Bronchial epithelial cell (primary cell): ENCODE measurements at regions not wholly inside any gene's neighbourhood (a gene's known extent, or its start where the extent isn't known, plus 50 kb on each side); places are given as distances from the start of the nearest gene placed in this dataset.
"Not testable (repeated sequence)": the region's sequence is repeated elsewhere in the genome, so short reads cannot be mapped to it uniquely, and the experiment has no call there.

ENCODE experiments used
- DNase-seq: peaks from one replicate; pipeline ENCODE4 v3.0.0-alpha.2; 2010; ENCODE audit warnings: low read depth
- FAIRE-seq: peaks from 2 replicates; lab custom pipeline; 2011; peaks lifted over from hg19 to GRCh38; lab: Jason Lieb, UNC
- H3K27me3 ChIP-seq: 2 replicates; pipeline ENCODE4 v1.5.1; 2011; ENCODE audit warnings: low read length; ENCODE audit not compliant: control insufficient read depth, insufficient read depth
- H3K36me3 ChIP-seq: 2 replicates; pipeline ENCODE4 v1.5.1; 2011; ENCODE audit warnings: low read length; ENCODE audit not compliant: control insufficient read depth, insufficient read depth
- H3K4me3 ChIP-seq: 2 replicates; pipeline ENCODE4 v1.5.1; 2011; ENCODE audit warnings: mild to moderate bottlenecking, low read depth, low read length, control low read depth
- CTCF ChIP-seq: IDR thresholded peaks from 2 replicates; pipeline ENCODE4 v1.5.1; 2011; ENCODE audit warnings: mild to moderate bottlenecking, moderate library complexity, low read length, control low read depth, inconsistent platforms; ENCODE audit not compliant: insufficient read depth, severe bottlenecking

GRCh38 chr1:65564493-65564892 lies 144.0 kb downstream of the LEPR start:
- no peak for TF ChIP-seq CTCF
- H3K36me3 ChIP-seq = no peaks in the 10 kb centered on the region
- no peak for FAIRE-seq
- no peak for DNase-seq
- H3K27me3 ChIP-seq = no peaks in the 10 kb centered on the region
- no peak overlapping the region for H3K4me3 ChIP-seq

GRCh38 chr1:65568285-65568684 lies 147.8 kb downstream of the LEPR start:
- TF ChIP-seq CTCF = no peak
- DNase-seq = no peak
- Histone ChIP-seq H3K27me3 (no peaks in the 10 kb centered on the region), H3K4me3 (no peak overlapping the region), H3K36me3 (no peaks in the 10 kb centered on the region)
- FAIRE-seq = no peak

- H3K27me3 ChIP-seq = no peaks in the 10 kb centered on the region
- FAIRE-seq (no peak), DNase-seq (no peak)
- no peaks in the 10 kb centered on the region for H3K36me3 ChIP-seq
- no peak overlapping the region for H3K4me3 ChIP-seq
- no peak for TF ChIP-seq CTCF
Observed at GRCh38 chr1:65572701-65573421, 152.4 kb downstream of the LEPR start.

- Histone ChIP-seq H3K4me3 (no peak overlapping the region), H3K27me3 (no peaks in the 10 kb centered on the region), H3K36me3 (no peaks in the 10 kb centered on the region)
- DNase-seq (no peak), FAIRE-seq (no peak)
- TF ChIP-seq CTCF = no peak
Observed at GRCh38 chr1:65577278-65577677, 156.8 kb downstream of the LEPR start.

- not testable (repeated sequence) for DNase-seq, H3K27me3 ChIP-seq, FAIRE-seq, H3K36me3 ChIP-seq, H3K4me3 ChIP-seq
Observed at GRCh38 chr1:65577982-65578381, 157.5 kb downstream of the LEPR start.

GRCh38 chr1:65581119-65581518 lies 160.7 kb downstream of the LEPR start:
- Histone ChIP-seq H3K4me3 (no peak overlapping the region), H3K36me3 (no peaks in the 10 kb centered on the region), H3K27me3 (no peaks in the 10 kb centered on the region)
- DNase-seq = peak; percentile 6
- no peak for TF ChIP-seq CTCF
- FAIRE-seq = no peak
